HEK293 (cell line): ENCODE measurements at regions not wholly inside any gene's neighbourhood (a gene's known extent, or its start where the extent isn't known, plus 50 kb on each side); places are given as distances from the start of the nearest gene placed in this dataset.

Source experiments
- CTCF ChIA-PET: fragments of 350-600 bp; formaldehyde crosslinking; extraction: SDS; loops from one replicate; lab custom pipeline; 2021; ENCODE audit warnings: antibody characterized with exemption; lab: Yijun Ruan, JAX
- POLR2A ChIA-PET: fragments of 300-600 bp; formaldehyde crosslinking; extraction: SDS; loops from one replicate; lab custom pipeline; 2020; ENCODE audit warnings: antibody characterized with exemption, inconsistent platforms; lab: Yijun Ruan, JAX
- H3K27ac ChIP-seq: fragments of 200-500 bp; sonication (Bioruptor generic); 2 replicates; pipeline ENCODE4 v1.5.1; 2014; ENCODE audit warnings: low read depth, low read length, control low read depth, inconsistent platforms; ENCODE audit errors: extremely low read depth
- H3K36me3 ChIP-seq, 2 experiments: fragments of 200-500 bp in 1 of 2; sonication (Bioruptor generic) in 1 of 2; 1 replicate in 1 of 2; 2 replicates in 1 of 2; pipeline ENCODE4 v1.5.1; 2014 to 2017; ENCODE audit warnings: inconsistent platforms in 2 of 2, low read length in 2 of 2; ENCODE audit not compliant: control insufficient read depth in 2 of 2, insufficient read depth in 1 of 2
- H3K4me1 ChIP-seq: fragments of 200-500 bp; sonication (Bioruptor generic); 2 replicates; pipeline ENCODE4 v1.5.1; 2014; ENCODE audit warnings: mild to moderate bottlenecking, low read length, inconsistent platforms; ENCODE audit not compliant: control insufficient read depth, insufficient read depth
- H3K4me3 ChIP-seq: 2 replicates; pipeline ENCODE4 v1.5.1; 2011; ENCODE audit warnings: low read depth, mild to moderate bottlenecking, control low read depth, low read length, moderate library complexity
- H3K9me3 ChIP-seq: fragments of 200-500 bp; sonication (Bioruptor generic); 2 replicates; pipeline ENCODE4 v1.5.1; 2014; ENCODE audit warnings: low read depth, low read length, inconsistent platforms; ENCODE audit not compliant: control insufficient read depth, insufficient read depth
- HIC1 ChIP-seq: fragments of 450-650 bp; formaldehyde crosslinking; IDR thresholded peaks from 2 replicates; pipeline ENCODE4 v1.5.1; 2016; ENCODE audit warnings: missing biosample characterization, missing genetic modification characterization
- HOXA7 ChIP-seq: sonication (generic); formaldehyde crosslinking; IDR thresholded peaks from 2 replicates; pipeline ENCODE4 v1.8.1; 2022; ENCODE audit warnings: missing genetic modification reagents, borderline replicate concordance
- KLF10 ChIP-seq: fragments of 450-650 bp; IDR thresholded peaks from 2 replicates; pipeline ENCODE4 v1.5.1; 2018; ENCODE audit warnings: missing biosample characterization, mild to moderate bottlenecking, missing genetic modification characterization
- KLF9 ChIP-seq: fragments of 450-650 bp; formaldehyde crosslinking; IDR thresholded peaks from 2 replicates; pipeline ENCODE4 v1.5.1; 2016; ENCODE audit warnings: missing biosample characterization, missing genetic modification characterization, low read depth
- PRDM1 ChIP-seq: fragments of 450-650 bp; formaldehyde crosslinking; IDR thresholded peaks from 2 replicates; pipeline ENCODE4; 2016; ENCODE audit warnings: missing biosample characterization, missing genetic modification characterization
- REPIN1 ChIP-seq: fragments of 450-650 bp; formaldehyde crosslinking; IDR thresholded peaks from 2 replicates; pipeline ENCODE4 v1.5.1; 2017; ENCODE audit warnings: missing biosample characterization, missing genetic modification characterization, low read depth
- SP2 ChIP-seq: fragments of 450-650 bp; formaldehyde crosslinking; IDR thresholded peaks from 2 replicates; pipeline ENCODE4 v1.5.1; 2016; ENCODE audit warnings: missing biosample characterization, missing genetic modification characterization
- YY2 ChIP-seq: fragments of 450-650 bp; formaldehyde crosslinking; IDR thresholded peaks from 2 replicates; pipeline ENCODE4 v1.5.1; 2016; ENCODE audit warnings: missing biosample characterization, missing genetic modification characterization
- ZBTB6 ChIP-seq: fragments of 450-650 bp; formaldehyde crosslinking; IDR thresholded peaks from 2 replicates; pipeline ENCODE4 v1.5.1; 2017; ENCODE audit warnings: missing biosample characterization, missing genetic modification characterization
- ZBTB8A ChIP-seq: fragments of 450-650 bp; formaldehyde crosslinking; IDR thresholded peaks from 2 replicates; pipeline ENCODE4 v1.5.1; 2016; ENCODE audit warnings: missing biosample characterization, missing genetic modification characterization
- ZEB2 ChIP-seq: fragments of 450-650 bp; formaldehyde crosslinking; IDR thresholded peaks from 2 replicates; pipeline ENCODE4 v1.5.1; 2016; ENCODE audit warnings: missing biosample characterization, missing genetic modification characterization
- ZNF10 ChIP-seq: fragments of 450-650 bp; formaldehyde crosslinking; IDR thresholded peaks from 2 replicates; pipeline ENCODE4 v1.5.1; 2017; ENCODE audit warnings: missing biosample characterization, missing genetic modification characterization
- ZNF133 ChIP-seq: fragments of 450-650 bp; formaldehyde crosslinking; IDR thresholded peaks from 2 replicates; pipeline ENCODE4 v1.5.1; 2016; ENCODE audit warnings: missing biosample characterization, missing genetic modification characterization
- ZNF169 ChIP-seq: fragments of 450-650 bp; formaldehyde crosslinking; IDR thresholded peaks from 2 replicates; pipeline ENCODE4 v1.5.1; 2016; ENCODE audit warnings: missing biosample characterization, missing genetic modification characterization
- ZNF211 ChIP-seq: fragments of 450-650 bp; formaldehyde crosslinking; IDR thresholded peaks from 2 replicates; pipeline ENCODE4 v1.5.1; 2016; ENCODE audit warnings: low read depth, missing biosample characterization, missing genetic modification characterization
- ZNF223 ChIP-seq: fragments of 450-650 bp; formaldehyde crosslinking; IDR thresholded peaks from 2 replicates; pipeline ENCODE4 v1.5.1; 2016; ENCODE audit warnings: missing biosample characterization, missing genetic modification characterization
- ZNF24 ChIP-seq: fragments of 450-650 bp; formaldehyde crosslinking; IDR thresholded peaks from 2 replicates; pipeline ENCODE4 v1.5.1; 2016; ENCODE audit warnings: missing biosample characterization, missing genetic modification characterization
- ZNF335 ChIP-seq: fragments of 450-650 bp; formaldehyde crosslinking; conservative IDR thresholded peaks from 2 replicates; pipeline ENCODE4 v1.5.1; 2016; ENCODE audit warnings: missing biosample characterization, missing genetic modification characterization
- ZNF37A ChIP-seq: fragments of 450-650 bp; IDR thresholded peaks from 2 replicates; pipeline ENCODE4 v1.5.1; 2018; ENCODE audit warnings: missing biosample characterization, missing genetic modification characterization
- ZNF48 ChIP-seq: fragments of 450-650 bp; formaldehyde crosslinking; IDR thresholded peaks from 2 replicates; pipeline ENCODE4 v1.5.1; 2016; ENCODE audit warnings: missing biosample characterization, missing genetic modification characterization
- ZNF548 ChIP-seq: fragments of 450-650 bp; formaldehyde crosslinking; IDR thresholded peaks from 2 replicates; pipeline ENCODE4 v1.5.1; 2016; ENCODE audit warnings: missing biosample characterization, missing genetic modification characterization
- ZNF555 ChIP-seq: fragments of 450-650 bp; formaldehyde crosslinking; conservative IDR thresholded peaks from 2 replicates; pipeline ENCODE4 v1.5.1; 2017; ENCODE audit warnings: missing biosample characterization, mild to moderate bottlenecking, missing genetic modification characterization, inconsistent platforms
- ZNF560 ChIP-seq: fragments of 450-650 bp; formaldehyde crosslinking; IDR thresholded peaks from 2 replicates; pipeline ENCODE4 v1.5.1; 2017; ENCODE audit warnings: missing biosample characterization, missing genetic modification characterization, borderline replicate concordance
- ZNF585B ChIP-seq: fragments of 450-650 bp; formaldehyde crosslinking; IDR thresholded peaks from 2 replicates; pipeline ENCODE4 v1.5.1; 2016; ENCODE audit warnings: missing biosample characterization, missing genetic modification characterization
- ZNF626 ChIP-seq: fragments of 450-650 bp; sonication (Bioruptor Pico); formaldehyde crosslinking; IDR thresholded peaks from 2 replicates; pipeline ENCODE4 v1.5.1; 2018; ENCODE audit warnings: missing biosample characterization, missing genetic modification characterization, inconsistent platforms
- ZNF658 ChIP-seq: fragments of 450-650 bp; formaldehyde crosslinking; IDR thresholded peaks from 2 replicates; pipeline ENCODE4; 2016; ENCODE audit warnings: missing biosample characterization, missing genetic modification characterization
- ZNF670 ChIP-seq: fragments of 450-650 bp; formaldehyde crosslinking; IDR thresholded peaks from 2 replicates; pipeline ENCODE4 v1.5.1; 2016; ENCODE audit warnings: missing biosample characterization, missing genetic modification characterization, low read depth
- ZNF76 ChIP-seq: fragments of 450-650 bp; formaldehyde crosslinking; IDR thresholded peaks from 2 replicates; pipeline ENCODE4; 2016; ENCODE audit warnings: low read depth, missing biosample characterization, missing genetic modification characterization, borderline replicate concordance
- ZNF785 ChIP-seq: fragments of 450-650 bp; formaldehyde crosslinking; IDR thresholded peaks from 2 replicates; pipeline ENCODE4 v1.5.1; 2016; ENCODE audit warnings: missing biosample characterization, missing genetic modification characterization

DNA sequence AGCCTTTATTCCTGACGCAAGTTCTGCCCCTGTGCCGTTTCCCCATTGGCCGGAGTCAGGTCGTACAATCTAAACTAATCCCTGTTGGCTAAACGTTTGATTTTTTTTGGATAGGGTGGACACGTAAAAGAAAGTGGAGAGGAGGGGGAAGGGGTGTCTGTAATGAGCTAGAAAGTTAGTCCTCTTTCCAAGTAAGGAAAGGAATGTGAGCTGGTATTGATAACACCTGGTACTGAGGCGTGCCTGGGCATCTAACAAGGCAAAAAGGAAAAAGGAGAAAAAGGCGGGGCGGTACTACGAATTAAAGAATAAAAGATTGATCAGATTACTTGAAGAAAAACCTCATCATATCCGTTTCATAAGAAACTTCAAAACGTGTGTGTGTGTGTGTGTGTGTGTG is 665.2 kb downstream of the ANXA1 start (continued):
- TF ChIP-seq ZNF560 (tag by site-specific recombination), result no peak
- TF ChIP-seq HIC1 (tag by site-specific recombination), result no peak
- no peak for TF ChIP-seq ZNF658
- TF ChIP-seq HOXA7 (CRISPR knock-in tag), result no peak
- no peak for TF ChIP-seq KLF9 (tag by site-specific recombination)
- no peak for TF ChIP-seq ZBTB6 (tag by site-specific recombination)
- TF ChIP-seq ZNF626 (tag by site-specific recombination), result no peak
- no peak for TF ChIP-seq ZNF335 (tag by site-specific recombination)

- ChIA-PET CTCF (no interaction called here), POLR2A (no interaction called here)
- H3K27ac ChIP-seq, result no peak overlapping the region
These were observed 672.5 kb upstream of the RORB start for GRCh38 chr9:73824671-73825070.

GRCh38 chr9:73838871-73839270 is 658.3 kb upstream of the RORB start:
- H3K27ac ChIP-seq, result no peak overlapping the region
- CTCF ChIA-PET, result no interaction called here
- H3K4me1 ChIP-seq, result no peaks in the 10 kb centered on the region
- H3K4me3 ChIP-seq, result no peak overlapping the region
- no peak for TF ChIP-seq ZNF169 (tag by site-specific recombination)
- TF ChIP-seq, all 188 proteins: peak for 0
- Histone ChIP-seq H3K36me3 (no peaks in the 10 kb centered on the region), H3K9me3 (no peaks in the 10 kb centered on the region)
- POLR2A ChIA-PET, result no interaction called here

More at GRCh38 chr9:73824671-73825070, 672.5 kb upstream of the RORB start:
- Histone ChIP-seq H3K9me3 (no peaks in the 10 kb centered on the region), H3K36me3 (no peaks in the 10 kb centered on the region), H3K4me3 (no peak overlapping the region), H3K4me1 (no peaks in the 10 kb centered on the region)
- TF ChIP-seq ZNF48 (tag by site-specific recombination), result no peak
- no peak for TF ChIP-seq ZNF785 (tag by site-specific recombination)
- no peak for TF ChIP-seq ZNF10
- no peak for TF ChIP-seq ZNF76 (tag by site-specific recombination)
- TF ChIP-seq ZNF555 (tag by site-specific recombination), result no peak
- TF ChIP-seq ZNF211 (tag by site-specific recombination), result no peak
- no peak for TF ChIP-seq REPIN1 (tag by site-specific recombination)
- TF ChIP-seq ZNF585B, result no peak
- no peak for TF ChIP-seq SP2
- TF ChIP-seq ZNF670 (tag by site-specific recombination), result no peak
- TF ChIP-seq ZNF548, result no peak
- no peak for TF ChIP-seq ZNF223
- no peak for TF ChIP-seq ZNF37A (tag by site-specific recombination)
- TF ChIP-seq KLF10, result no peak
- no peak for TF ChIP-seq ZEB2 (tag by site-specific recombination)
- TF ChIP-seq ZNF24 (tag by site-specific recombination), result no peak
- TF ChIP-seq ZBTB8A (tag by site-specific recombination), result no peak
- no peak for TF ChIP-seq PRDM1 (tag by site-specific recombination)
- TF ChIP-seq ZNF133, result no peak
- no peak for TF ChIP-seq YY2
